A549 (cell line): ENCODE measurements at regions not wholly inside any gene's neighbourhood (a gene's known extent, or its start where the extent isn't known, plus 50 kb on each side); places are given as distances from the start of the nearest gene placed in this dataset.

Experiments
- ATAC-seq, 2 experiments: fragments of 200-7000 bp in 1 of 2; fragments of >200 bp in 1 of 2; cut with Nextera tagmentation in 1 of 2; cut with Tn5 transposase in 1 of 2; 3 replicates each; pipeline versions ENCODE4 v1.8.0 to v1.9.1; 2018 to 2020; ENCODE audit warnings: mild to moderate bottlenecking in 1 of 2, moderate library complexity in 1 of 2
- CTCF ChIA-PET: fragments of 300-600 bp; sonication (Branson Sonifier 250); formaldehyde crosslinking; extraction: SDS; loops from one replicate; lab custom pipeline; 2021; ENCODE audit warnings: antibody characterized with exemption, inconsistent platforms; lab: Yijun Ruan, JAX
- POLR2A ChIA-PET: fragments of 350-600 bp; formaldehyde crosslinking; extraction: SDS; loops from one replicate; lab custom pipeline; 2021; ENCODE audit warnings: antibody characterized with exemption, inconsistent platforms; lab: Yijun Ruan, JAX
- DNase-seq, 2 experiments: peaks; one replicate each; pipeline versions ENCODE4 v3.0.0 to v3.0.0-alpha.2; 2011 to 2016; ENCODE audit warnings: low read depth in 1 of 2, low spot score in 1 of 2
- FAIRE-seq: peaks from 2 replicates; lab custom pipeline; 2011; peaks lifted over from hg19 to GRCh38; lab: Jason Lieb, UNC
- H3K27ac ChIP-seq, 2 experiments: fragments of >200 bp; sonication (Bioruptor Twin); formaldehyde crosslinking; 3 replicates each; pipeline ENCODE4 v1.5.1; 2016 to 2017
- H3K4me1 ChIP-seq: fragments of >200 bp; sonication (Bioruptor Twin); formaldehyde crosslinking; 3 replicates; pipeline ENCODE4 v1.6.1; 2016
- H3K4me2 ChIP-seq: fragments of >200 bp; sonication (Bioruptor Twin); formaldehyde crosslinking; 3 replicates; pipeline ENCODE4 v1.6.1; 2016
- H3K4me3 ChIP-seq: fragments of >200 bp; sonication (Bioruptor Twin); formaldehyde crosslinking; 3 replicates; pipeline ENCODE4 v1.5.1; 2016
- H3K9me3 ChIP-seq: fragments of >200 bp; sonication (Bioruptor Twin); formaldehyde crosslinking; 3 replicates; pipeline ENCODE4 v1.6.1; 2016
- CBX8 ChIP-seq: fragments of 200-600 bp; sonication (generic); IDR thresholded peaks from 2 replicates; pipeline ENCODE4 v1.6.1; 2016
- CEBPB ChIP-seq, 2 experiments: fragments of >200 bp in 1 of 2; sonication (Bioruptor Twin) in 1 of 2; formaldehyde crosslinking in 1 of 2; IDR thresholded peaks; 2 replicates each; pipeline ENCODE4 v1.6.1; 2012 to 2016
- EHF ChIP-seq: fragments of 250-450 bp; sonication (Bioruptor Pico); IDR thresholded peaks from 2 replicates; pipeline ENCODE4 v1.5.0; 2020; ENCODE audit warnings: mild to moderate bottlenecking
- FOSL2 ChIP-seq, 2 experiments: fragments of 450-650 bp in 1 of 2; fragments of >200 bp in 1 of 2; sonication (Bioruptor Twin) in 1 of 2; formaldehyde crosslinking; IDR thresholded peaks; 2 replicates each; pipeline versions ENCODE4 v1.5.0 to v1.6.1; 2016 to 2020; ENCODE audit warnings: mild to moderate bottlenecking in 1 of 2, moderate library complexity in 1 of 2
- FOXS1 ChIP-seq: fragments of 250-450 bp; sonication (Bioruptor Pico); IDR thresholded peaks from 2 replicates; pipeline ENCODE4 v1.5.0; 2020; ENCODE audit warnings: mild to moderate bottlenecking, moderate library complexity
- GATA3 ChIP-seq: IDR thresholded peaks from 2 replicates; pipeline ENCODE4 v1.6.1; 2012; ENCODE audit warnings: borderline replicate concordance
- HDAC2 ChIP-seq: fragments of 200-600 bp; sonication (generic); IDR thresholded peaks from 2 replicates; pipeline ENCODE4 v1.6.1; 2016
- HOXA7 ChIP-seq: fragments of 250-450 bp; sonication (Bioruptor Pico); IDR thresholded peaks from 2 replicates; pipeline ENCODE4 v1.5.0; 2020; ENCODE audit warnings: mild to moderate bottlenecking, moderate library complexity
- HOXB5 ChIP-seq: fragments of 250-450 bp; sonication (Bioruptor Pico); IDR thresholded peaks from 2 replicates; pipeline ENCODE4 v1.5.0; 2020; ENCODE audit warnings: mild to moderate bottlenecking, moderate library complexity
- JUNB ChIP-seq: fragments of >200 bp; sonication (Bioruptor Twin); formaldehyde crosslinking; IDR thresholded peaks from 2 replicates; pipeline ENCODE4 v1.6.1; 2016
- KDM5A ChIP-seq: fragments of 200-600 bp; sonication (generic); IDR thresholded peaks from 2 replicates; pipeline ENCODE4 v1.6.1; 2016; ENCODE audit warnings: antibody characterized with exemption, mild to moderate bottlenecking
- MAFK ChIP-seq: fragments of 450-650 bp; IDR thresholded peaks from 2 replicates; pipeline ENCODE4 v1.6.1; 2014; ENCODE audit not compliant: partially characterized antibody
- MAZ ChIP-seq: fragments of 150-350 bp; IDR thresholded peaks from 2 replicates; pipeline ENCODE4 v1.6.1; 2014; ENCODE audit warnings: antibody characterized with exemption, low read depth, low read length, borderline replicate concordance
- MYC ChIP-seq: IDR thresholded peaks from 2 replicates; pipeline ENCODE4 v1.6.1; 2012; ENCODE audit warnings: mild to moderate bottlenecking, inconsistent platforms, low read length, improper control_type of control experiment, borderline replicate concordance
- NFE2L2 ChIP-seq: fragments of 150-350 bp; conservative IDR thresholded peaks from 2 replicates; pipeline ENCODE4 v1.6.1; 2014; ENCODE audit warnings: low read length
- NPAS2 ChIP-seq: fragments of 250-450 bp; sonication (Bioruptor Pico); IDR thresholded peaks from 2 replicates; pipeline ENCODE4 v1.8.0; 2022; ENCODE audit warnings: mild to moderate bottlenecking, moderate library complexity, borderline replicate concordance
- POLR2A ChIP-seq: IDR thresholded peaks from 2 replicates; pipeline ENCODE4 v1.6.1; 2012; ENCODE audit warnings: mild to moderate bottlenecking, low read length
- RCOR1 ChIP-seq: fragments of 150-350 bp; IDR thresholded peaks from 2 replicates; pipeline ENCODE4 v1.6.1; 2014; ENCODE audit warnings: antibody characterized with exemption, low read length, low read depth
- RFX5 ChIP-seq: fragments of 450-650 bp; IDR thresholded peaks from 2 replicates; pipeline ENCODE4 v1.7.1; 2014; ENCODE audit warnings: antibody characterized with exemption, mild to moderate bottlenecking, moderate library complexity
- RNF2 ChIP-seq: fragments of 200-600 bp; sonication (generic); IDR thresholded peaks from 2 replicates; pipeline ENCODE4 v1.6.1; 2016; ENCODE audit warnings: low read depth, mild to moderate bottlenecking, antibody characterized with exemption, moderate library complexity, borderline replicate concordance
- SMC3 ChIP-seq: fragments of >200 bp; sonication (Bioruptor Twin); formaldehyde crosslinking; IDR thresholded peaks from 3 replicates; pipeline ENCODE4 v1.6.1; 2018; ENCODE audit warnings: inconsistent platforms
- SREBF2 ChIP-seq: fragments of 450-650 bp; IDR thresholded peaks from 2 replicates; pipeline ENCODE4 v1.6.1; 2014; ENCODE audit warnings: mild to moderate bottlenecking, moderate library complexity
- TFCP2L1 ChIP-seq: fragments of 250-450 bp; sonication (Bioruptor Pico); IDR thresholded peaks from 2 replicates; pipeline ENCODE4 v1.5.0; 2021; ENCODE audit warnings: mild to moderate bottlenecking
- WGBS: methylation state at CpG from one replicate; pipeline ENCODE4 v1.1.6; 2017; ENCODE audit errors: missing lambda C conversion rate; 5-methylcytosine and 5-hydroxymethylcytosine counted together
- TF ChIP-seq, protein P1 (sequence below): fragments of >200 bp; sonication (Bioruptor Twin); formaldehyde crosslinking; IDR thresholded peaks from 2 replicates; pipeline ENCODE4 v1.6.1; 2016
- TF ChIP-seq, protein P2 (sequence below): fragments of >200 bp; sonication (Bioruptor Twin); formaldehyde crosslinking; IDR thresholded peaks from 3 replicates; pipeline ENCODE4 v1.6.1; 2016
- TF ChIP-seq, protein P3 (sequence below): fragments of >200 bp; sonication (Bioruptor Twin); formaldehyde crosslinking; IDR thresholded peaks from 3 replicates; pipeline ENCODE4 v1.5.1; 2016

DNA sequence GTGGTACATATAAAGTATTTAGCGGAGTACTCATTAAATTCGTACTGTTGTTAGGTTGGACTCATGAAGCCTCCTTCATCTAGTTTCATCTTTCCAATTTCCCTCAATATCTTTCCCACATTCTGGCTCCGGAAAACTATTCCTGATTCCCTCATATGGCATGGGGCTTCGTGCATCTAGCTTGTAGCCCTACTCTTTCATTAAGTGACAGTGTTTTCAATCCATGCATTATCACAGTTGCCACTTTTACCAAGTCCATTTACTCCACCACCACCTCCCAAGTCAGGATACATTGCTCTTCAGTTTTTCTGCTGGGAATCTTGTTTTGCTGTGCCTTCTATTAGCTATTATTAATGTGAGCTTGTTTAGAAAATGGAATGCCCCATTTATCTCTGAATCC is 1032.1 kb upstream of the RBFOX1 start:
- ATAC-seq, result no peak
- Histone ChIP-seq H3K9me3 (no peaks in the 10 kb centered on the region), H3K4me2 (no peak overlapping the region)
- POLR2A ChIA-PET, result no interaction called here
- 28% methylated on average over 4 of the region's 4 CpGs for WGBS
- TF ChIP-seq HDAC2 (no peak), CBX8 (no peak), SMC3 (no peak), MAZ (no peak), JUNB (no peak), HOXB5 (CRISPR knock-in tag) (no peak), NPAS2 (CRISPR knock-in tag) (no peak), CEBPB (IDR thresholded peaks at IDR 0.05) (no peak), POLR2A (no peak)
- TF ChIP-seq, all 56 proteins: peak for 0
- FAIRE-seq (no peak), DNase-seq (no peak)
- H3K4me1 ChIP-seq, result no peaks in the 10 kb centered on the region
- no peak overlapping the region for H3K4me3 ChIP-seq
- CTCF ChIA-PET, result no interaction called here
- H3K27ac ChIP-seq, result no peak overlapping the region

DNA sequence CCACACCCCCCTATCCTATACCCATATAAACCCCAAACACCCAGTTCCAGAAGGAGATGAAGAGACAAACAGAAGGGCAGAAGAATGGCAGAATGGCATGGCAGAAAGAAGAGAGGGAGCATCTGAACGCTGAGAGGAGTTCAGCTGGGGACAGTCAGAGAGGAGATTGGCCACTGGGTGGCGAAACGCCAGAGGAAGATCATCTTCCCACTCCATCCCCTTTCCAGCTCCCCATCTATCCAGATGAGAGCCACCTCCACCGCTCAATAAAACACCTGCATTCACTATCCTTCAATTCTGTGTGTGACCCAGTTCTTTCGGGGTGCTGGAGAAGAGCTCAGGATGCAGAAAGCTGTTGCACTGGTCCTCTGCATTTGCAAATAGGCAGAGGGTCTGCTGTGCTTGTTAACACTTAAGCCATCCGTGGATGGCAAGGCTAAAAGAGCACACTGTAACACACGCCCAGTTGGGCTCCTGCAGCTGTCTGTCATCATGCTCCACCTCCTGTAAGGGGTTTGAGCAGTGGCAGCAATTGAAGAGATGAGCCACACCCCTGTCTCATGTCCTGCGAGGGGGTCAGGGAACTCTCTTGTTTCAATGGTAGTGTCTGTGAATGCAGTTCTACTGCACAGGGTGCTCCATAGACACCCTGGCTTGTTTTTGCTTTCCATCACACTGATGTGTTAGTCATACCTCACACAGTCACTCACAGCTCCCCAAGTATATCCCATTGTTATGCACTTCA is 1034.8 kb upstream of the RBFOX1 start:
- Histone ChIP-seq H3K4me2 (no peak overlapping the region), H3K4me1 (no peaks in the 10 kb centered on the region), H3K9me3 (no peaks in the 10 kb centered on the region)
- CTCF ChIA-PET, result no interaction called here
- no peak for DNase-seq
- WGBS, result 1% methylated on average over 8 of the region's 8 CpGs
- TF ChIP-seq FOSL2 (IDR thresholded peaks at IDR 0.05), result no peak
- TF ChIP-seq FOSL2 (CRISPR knock-in tag; IDR thresholded peaks at IDR 0.05), result no peak
- no peak for TF ChIP-seq MAFK
- TF ChIP-seq RCOR1, result no peak
- no peak for TF ChIP-seq FOXS1
- TF ChIP-seq RFX5, result no peak
- no peak for TF ChIP-seq EHF (CRISPR knock-in tag)
- no peak for TF ChIP-seq MYC
- TF ChIP-seq SREBF2, result no peak
- TF ChIP-seq HOXA7 (CRISPR knock-in tag), result no peak
- TF ChIP-seq, protein P1, sequence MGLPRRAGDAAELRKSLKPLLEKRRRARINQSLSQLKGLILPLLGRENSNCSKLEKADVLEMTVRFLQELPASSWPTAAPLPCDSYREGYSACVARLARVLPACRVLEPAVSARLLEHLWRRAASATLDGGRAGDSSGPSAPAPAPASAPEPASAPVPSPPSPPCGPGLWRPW, result no peak
- no peak for TF ChIP-seq RNF2
- no peak for TF ChIP-seq NFE2L2
- no peak for TF ChIP-seq KDM5A
- no peak for TF ChIP-seq TFCP2L1 (CRISPR knock-in tag)
- TF ChIP-seq, protein P2, sequence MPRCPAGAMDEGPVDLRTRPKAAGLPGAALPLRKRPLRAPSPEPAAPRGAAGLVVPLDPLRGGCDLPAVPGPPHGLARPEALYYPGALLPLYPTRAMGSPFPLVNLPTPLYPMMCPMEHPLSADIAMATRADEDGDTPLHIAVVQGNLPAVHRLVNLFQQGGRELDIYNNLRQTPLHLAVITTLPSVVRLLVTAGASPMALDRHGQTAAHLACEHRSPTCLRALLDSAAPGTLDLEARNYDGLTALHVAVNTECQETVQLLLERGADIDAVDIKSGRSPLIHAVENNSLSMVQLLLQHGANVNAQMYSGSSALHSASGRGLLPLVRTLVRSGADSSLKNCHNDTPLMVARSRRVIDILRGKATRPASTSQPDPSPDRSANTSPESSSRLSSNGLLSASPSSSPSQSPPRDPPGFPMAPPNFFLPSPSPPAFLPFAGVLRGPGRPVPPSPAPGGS, result no peak
- TF ChIP-seq, protein P3, sequence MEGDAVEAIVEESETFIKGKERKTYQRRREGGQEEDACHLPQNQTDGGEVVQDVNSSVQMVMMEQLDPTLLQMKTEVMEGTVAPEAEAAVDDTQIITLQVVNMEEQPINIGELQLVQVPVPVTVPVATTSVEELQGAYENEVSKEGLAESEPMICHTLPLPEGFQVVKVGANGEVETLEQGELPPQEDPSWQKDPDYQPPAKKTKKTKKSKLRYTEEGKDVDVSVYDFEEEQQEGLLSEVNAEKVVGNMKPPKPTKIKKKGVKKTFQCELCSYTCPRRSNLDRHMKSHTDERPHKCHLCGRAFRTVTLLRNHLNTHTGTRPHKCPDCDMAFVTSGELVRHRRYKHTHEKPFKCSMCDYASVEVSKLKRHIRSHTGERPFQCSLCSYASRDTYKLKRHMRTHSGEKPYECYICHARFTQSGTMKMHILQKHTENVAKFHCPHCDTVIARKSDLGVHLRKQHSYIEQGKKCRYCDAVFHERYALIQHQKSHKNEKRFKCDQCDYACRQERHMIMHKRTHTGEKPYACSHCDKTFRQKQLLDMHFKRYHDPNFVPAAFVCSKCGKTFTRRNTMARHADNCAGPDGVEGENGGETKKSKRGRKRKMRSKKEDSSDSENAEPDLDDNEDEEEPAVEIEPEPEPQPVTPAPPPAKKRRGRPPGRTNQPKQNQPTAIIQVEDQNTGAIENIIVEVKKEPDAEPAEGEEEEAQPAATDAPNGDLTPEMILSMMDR, result no peak
- no peak for TF ChIP-seq GATA3
- no peak for TF ChIP-seq HDAC2
- TF ChIP-seq, all 56 proteins: peak for 0
- ATAC-seq, result no peak
- Histone ChIP-seq H3K27ac (no peak overlapping the region), H3K4me3 (no peak overlapping the region)
- POLR2A ChIA-PET, result no interaction called here
- FAIRE-seq, result no peak
